GM12878 (cell line): ENCODE measurements at regions not wholly inside any gene's neighbourhood (a gene's known extent, or its start where the extent isn't known, plus 50 kb on each side); places are given as distances from the start of the nearest gene placed in this dataset.

Experiments used
- BHLHE40 ChIP-seq, 2 experiments: fragments of 450-650 bp in 1 of 2; IDR thresholded peaks; 2 replicates each; pipeline ENCODE4 v1.6.1; 2011 to 2017; ENCODE audit warnings: low read depth in 2 of 2, borderline replicate concordance in 1 of 2, improper control_type of control experiment in 1 of 2, low read length in 1 of 2, mild to moderate bottlenecking in 1 of 2
- CEBPB ChIP-seq, 2 experiments: fragments of 150-350 bp in 1 of 2; IDR thresholded peaks; 2 replicates each; pipeline ENCODE4 v1.6.1; 2012 to 2014; ENCODE audit warnings: low read depth in 2 of 2, low read length in 2 of 2, borderline replicate concordance in 1 of 2, inconsistent platforms in 1 of 2
- EP300 ChIP-seq, 2 experiments: fragments of 150-350 bp in 1 of 2; IDR thresholded peaks; 2 replicates each; pipeline ENCODE4 v1.6.1; 2011 to 2012; ENCODE audit warnings: low read depth in 2 of 2, low read length in 2 of 2, borderline replicate concordance in 1 of 2, improper control_type of control experiment in 1 of 2, inconsistent platforms in 1 of 2; ENCODE audit not compliant: control insufficient read depth in 1 of 2
- EZH2 ChIP-seq: IDR thresholded peaks from 2 replicates; pipeline ENCODE4 v1.6.1; 2012; ENCODE audit warnings: low read depth, mild to moderate bottlenecking, control low read depth, inconsistent platforms, low read length, borderline replicate concordance; ENCODE audit not compliant: control insufficient read depth
- MYC ChIP-seq: IDR thresholded peaks from 2 replicates; pipeline ENCODE4 v1.6.1; 2011; ENCODE audit warnings: mild to moderate bottlenecking, low read length, moderate library complexity, inconsistent platforms; ENCODE audit not compliant: insufficient read depth, insufficient replicate concordance, insufficient read length, severe bottlenecking
- POLR2AphosphoS5 ChIP-seq: IDR thresholded peaks from 2 replicates; pipeline ENCODE4 v1.6.1; 2011; ENCODE audit warnings: mild to moderate bottlenecking, low read length, inconsistent platforms
- SMC3 ChIP-seq: IDR thresholded peaks from 2 replicates; pipeline ENCODE4 v1.6.1; 2011; ENCODE audit warnings: low read length, improper control_type of control experiment, borderline replicate concordance
- SREBF1 ChIP-seq: IDR thresholded peaks from 2 replicates; pipeline ENCODE4 v1.6.1; 2012; ENCODE audit warnings: mild to moderate bottlenecking, low read length
- YY1 ChIP-seq: IDR thresholded peaks from 2 replicates; pipeline ENCODE4 v1.6.1; 2011; ENCODE audit warnings: low read depth, mild to moderate bottlenecking, low read length
- ZSCAN29 ChIP-seq: fragments of 450-650 bp; IDR thresholded peaks from 2 replicates; pipeline ENCODE4 v1.6.1; 2017; ENCODE audit warnings: mild to moderate bottlenecking, moderate library complexity
- TF ChIP-seq, protein P1 (sequence below): fragments of 450-650 bp; formaldehyde crosslinking; IDR thresholded peaks from 2 replicates; pipeline ENCODE4 v1.5.0; 2022; ENCODE audit warnings: mild to moderate bottlenecking, missing genetic modification characterization

DNA sequence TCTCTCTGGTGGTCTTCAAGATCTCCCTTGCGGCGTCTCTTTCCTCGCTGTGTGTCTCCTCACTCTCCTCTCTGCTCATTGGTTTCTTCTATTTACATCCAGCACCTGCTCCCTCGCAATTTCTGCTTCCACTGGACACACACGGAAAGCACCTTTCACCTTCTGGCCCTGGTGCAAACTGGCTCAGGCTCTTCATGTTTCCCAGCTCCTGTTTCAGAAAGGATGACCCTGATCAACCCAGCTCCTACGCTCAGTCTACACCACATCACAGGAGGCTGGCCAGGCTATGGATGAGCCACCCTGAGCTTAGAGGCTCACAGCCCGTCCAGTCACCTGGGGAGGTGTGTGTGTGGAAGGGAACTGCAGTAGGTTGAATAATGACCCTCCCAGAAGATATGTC is 72.7 kb downstream of the MCFD2 start:
- TF ChIP-seq SREBF1 (no peak), POLR2AphosphoS5 (no peak), SMC3 (no peak), MYC (no peak), EP300 (IDR thresholded peaks at IDR 0.05; ENCODE audit: borderline replicate concordance in 1 of 2, control insufficient read depth in 1 of 2, low read depth in 2 of 2, low read length in 2 of 2) (no peak), ZSCAN29 (no peak), BHLHE40 (IDR thresholded peaks at IDR 0.05; ENCODE audit: borderline replicate concordance in 1 of 2, low read depth in 2 of 2, low read length in 1 of 2) (no peak), CEBPB (IDR thresholded peaks at IDR 0.05; ENCODE audit: borderline replicate concordance in 1 of 2, low read depth in 2 of 2, low read length in 2 of 2) (no peak), YY1 (no peak), EZH2 (no peak)
- TF ChIP-seq, protein P1, sequence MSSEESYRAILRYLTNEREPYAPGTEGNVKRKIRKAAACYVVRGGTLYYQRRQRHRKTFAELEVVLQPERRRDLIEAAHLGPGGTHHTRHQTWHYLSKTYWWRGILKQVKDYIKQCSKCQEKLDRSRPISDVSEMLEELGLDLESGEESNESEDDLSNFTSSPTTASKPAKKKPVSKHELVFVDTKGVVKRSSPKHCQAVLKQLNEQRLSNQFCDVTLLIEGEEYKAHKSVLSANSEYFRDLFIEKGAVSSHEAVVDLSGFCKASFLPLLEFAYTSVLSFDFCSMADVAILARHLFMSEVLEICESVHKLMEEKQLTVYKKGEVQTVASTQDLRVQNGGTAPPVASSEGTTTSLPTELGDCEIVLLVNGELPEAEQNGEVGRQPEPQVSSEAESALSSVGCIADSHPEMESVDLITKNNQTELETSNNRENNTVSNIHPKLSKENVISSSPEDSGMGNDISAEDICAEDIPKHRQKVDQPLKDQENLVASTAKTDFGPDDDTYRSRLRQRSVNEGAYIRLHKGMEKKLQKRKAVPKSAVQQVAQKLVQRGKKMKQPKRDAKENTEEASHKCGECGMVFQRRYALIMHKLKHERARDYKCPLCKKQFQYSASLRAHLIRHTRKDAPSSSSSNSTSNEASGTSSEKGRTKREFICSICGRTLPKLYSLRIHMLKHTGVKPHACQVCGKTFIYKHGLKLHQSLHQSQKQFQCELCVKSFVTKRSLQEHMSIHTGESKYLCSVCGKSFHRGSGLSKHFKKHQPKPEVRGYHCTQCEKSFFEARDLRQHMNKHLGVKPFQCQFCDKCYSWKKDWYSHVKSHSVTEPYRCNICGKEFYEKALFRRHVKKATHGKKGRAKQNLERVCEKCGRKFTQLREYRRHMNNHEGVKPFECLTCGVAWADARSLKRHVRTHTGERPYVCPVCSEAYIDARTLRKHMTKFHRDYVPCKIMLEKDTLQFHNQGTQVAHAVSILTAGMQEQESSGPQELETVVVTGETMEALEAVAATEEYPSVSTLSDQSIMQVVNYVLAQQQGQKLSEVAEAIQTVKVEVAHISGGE (CRISPR knock-in tag), result no peak
